ENCODE measurements at regions not wholly inside any gene's neighbourhood (a gene's known extent, or its start where the extent isn't known, plus 50 kb on each side); places are given as distances from the start of the nearest gene placed in this dataset.

DNA sequence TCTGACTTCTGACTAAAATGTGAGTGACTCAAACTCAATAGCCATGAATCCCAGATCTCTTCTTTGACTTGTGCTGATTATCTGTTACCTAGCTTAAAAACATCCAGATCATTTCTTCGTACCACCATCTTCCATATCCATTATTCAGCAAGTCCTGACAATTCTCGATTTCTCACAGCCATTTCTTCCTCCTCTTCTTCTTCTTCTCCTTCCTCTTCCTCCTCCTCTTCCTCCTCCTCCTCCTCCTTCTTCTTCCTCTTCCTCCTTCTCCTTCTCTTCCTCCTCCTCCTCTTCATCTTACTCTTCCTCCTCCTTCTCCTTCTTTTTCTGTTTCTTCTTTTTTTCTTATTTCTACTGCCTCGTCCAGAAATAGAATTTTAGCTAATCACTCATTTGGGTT, 77.0 kb upstream of the MAP1B start:
- in situ Hi-C loops (cut with HindIII; ENCODE audit: low sequenced_read_pairs): no loop called here

DNA sequence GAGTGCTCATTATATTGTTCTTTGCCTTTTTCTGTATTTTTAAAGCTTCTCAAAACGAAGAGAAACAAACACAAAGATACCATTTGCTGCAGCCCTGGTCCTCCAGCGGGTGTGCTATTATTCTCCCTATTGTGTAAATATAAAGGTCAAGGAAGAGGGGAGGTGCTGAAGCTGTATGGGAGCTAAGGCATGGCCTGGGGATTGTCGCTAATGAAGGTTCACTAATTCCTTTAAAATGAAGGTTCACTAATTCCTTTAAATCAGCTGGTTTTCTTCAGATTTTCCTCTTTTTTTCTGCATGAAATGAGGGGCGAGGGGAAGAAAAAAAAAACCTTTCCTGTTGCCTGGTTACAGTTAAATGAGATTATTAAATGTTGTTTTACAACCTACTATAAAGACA, 74.5 kb upstream of the MAP1B start:
- in situ Hi-C loops (cut with HindIII; ENCODE audit: low sequenced_read_pairs): no loop called here

DNA sequence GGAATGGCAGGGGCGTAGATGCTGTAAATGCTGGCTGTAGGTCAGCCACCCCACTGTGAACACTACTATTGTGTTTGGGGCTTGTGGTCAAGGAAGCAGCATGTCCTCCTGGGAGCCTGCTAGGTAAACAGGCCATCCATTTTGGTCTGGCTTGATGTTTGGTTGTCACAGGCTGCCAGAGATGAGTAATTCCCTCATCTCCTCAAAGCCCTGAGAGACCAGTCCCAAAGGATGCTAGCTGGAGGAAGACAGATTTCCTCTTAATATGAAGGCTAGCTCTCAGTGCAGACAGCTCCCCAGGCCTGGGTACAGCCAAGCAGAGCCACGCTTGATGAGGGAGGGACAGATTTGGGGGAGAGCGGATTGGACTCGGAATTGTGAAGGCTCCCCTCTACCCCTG, 72.5 kb upstream of the MAP1B start:
- in situ Hi-C loops (cut with HindIII; ENCODE audit: low sequenced_read_pairs): no loop called here

DNA sequence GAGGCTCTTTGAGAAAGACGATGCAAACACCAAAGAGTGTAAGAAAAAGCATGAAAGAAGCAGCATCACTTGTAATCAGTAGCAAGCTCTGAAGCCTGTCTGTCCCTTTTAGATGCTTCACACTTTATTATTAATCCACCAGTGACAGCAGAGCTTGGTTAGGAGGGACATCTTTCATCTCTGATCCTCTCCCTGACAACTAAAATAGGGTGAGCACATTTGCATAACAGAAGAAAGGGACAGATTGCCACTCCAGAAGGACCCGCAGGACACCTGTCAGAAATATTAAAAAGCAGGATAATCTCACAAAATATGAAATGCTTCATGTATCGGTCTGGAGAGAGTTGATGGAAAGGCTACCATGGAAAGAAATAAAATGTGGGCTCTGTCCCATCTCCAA, 71.4 kb upstream of the MAP1B start:
- in situ Hi-C loops (cut with HindIII; ENCODE audit: low sequenced_read_pairs): no loop called here

DNA sequence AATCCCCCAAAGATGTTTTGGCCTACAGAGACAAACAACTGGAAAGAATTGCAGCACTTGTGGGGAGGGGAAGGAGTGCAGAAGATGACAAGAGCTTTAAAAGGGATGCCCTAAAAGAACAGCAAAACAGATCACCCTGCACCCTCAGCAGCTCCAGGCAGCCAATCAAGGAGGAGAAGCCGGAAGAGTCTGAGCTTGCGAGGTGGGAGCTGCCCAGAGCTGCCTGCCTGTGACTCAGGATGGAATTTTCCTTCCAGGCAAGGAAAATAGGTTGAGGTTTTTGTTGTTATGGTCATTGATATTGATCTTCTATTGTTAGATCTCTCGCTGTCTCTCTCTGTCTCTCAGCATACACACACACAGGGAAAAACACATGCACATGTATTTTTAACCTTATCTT, 70.3 kb upstream of the MAP1B start:
- in situ Hi-C loops (cut with HindIII; ENCODE audit: low sequenced_read_pairs): no loop called here

DNA sequence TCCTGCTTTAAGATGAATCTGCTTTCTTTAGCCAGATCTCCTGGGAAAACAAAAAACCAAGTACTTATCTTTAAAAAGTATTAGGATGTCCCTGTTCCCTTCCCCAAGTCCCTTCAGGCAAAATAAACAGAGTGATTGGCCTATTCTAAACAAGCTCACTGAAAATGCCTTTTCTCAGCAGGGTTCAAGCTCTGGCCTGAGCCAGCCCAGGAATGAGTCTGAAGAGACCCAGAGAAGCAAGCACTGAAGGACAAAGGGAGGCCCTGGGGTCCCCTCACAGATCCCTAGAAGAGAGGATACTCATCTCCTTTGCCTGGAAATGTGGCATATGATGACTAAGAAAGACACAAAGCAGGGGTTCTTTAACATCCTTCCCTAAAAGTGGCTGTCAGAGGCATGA, 66.8 kb upstream of the MAP1B start:
- in situ Hi-C loops (cut with HindIII; ENCODE audit: low sequenced_read_pairs): no loop called here

DNA sequence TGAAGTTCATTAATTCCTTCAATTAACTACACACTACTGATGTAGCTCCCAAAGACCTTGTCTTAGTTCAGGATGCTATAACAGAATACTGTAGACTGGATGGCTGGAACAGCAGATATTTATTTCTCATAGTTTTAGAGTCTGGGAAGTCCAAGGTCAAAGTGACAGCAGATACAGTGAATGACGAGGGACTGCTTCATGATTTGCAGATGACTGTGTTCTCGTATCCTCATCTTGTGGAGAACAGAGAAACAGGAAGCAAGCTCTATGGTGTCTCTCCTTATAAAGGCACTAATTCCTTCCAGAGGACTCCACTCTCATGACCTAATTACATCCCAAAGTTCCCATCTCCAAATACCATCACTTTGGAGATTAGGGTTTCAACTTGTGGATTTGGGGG, 65.6 kb upstream of the MAP1B start:
- in situ Hi-C loops (cut with HindIII; ENCODE audit: low sequenced_read_pairs): no loop called here

DNA sequence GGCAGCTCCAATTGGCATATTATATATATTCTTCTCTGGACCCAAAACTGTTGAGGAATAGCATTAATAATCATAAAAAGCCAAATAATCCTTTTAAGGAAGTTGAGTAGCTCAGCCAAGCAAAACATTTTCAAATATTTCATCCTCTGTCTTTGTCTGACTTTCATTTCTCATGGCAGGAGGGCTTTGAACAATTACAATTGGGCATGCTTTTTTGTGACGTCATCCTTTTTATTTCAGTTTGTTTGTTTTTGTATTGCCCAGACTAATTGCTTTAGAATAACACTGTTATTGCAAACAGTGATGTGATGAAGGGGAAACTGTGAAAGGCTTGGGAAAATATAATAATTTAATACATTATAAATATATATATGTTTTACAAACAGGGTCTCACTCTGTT, 65.2 kb upstream of the MAP1B start:
- in situ Hi-C loops (cut with HindIII; ENCODE audit: low sequenced_read_pairs): no loop called here

DNA sequence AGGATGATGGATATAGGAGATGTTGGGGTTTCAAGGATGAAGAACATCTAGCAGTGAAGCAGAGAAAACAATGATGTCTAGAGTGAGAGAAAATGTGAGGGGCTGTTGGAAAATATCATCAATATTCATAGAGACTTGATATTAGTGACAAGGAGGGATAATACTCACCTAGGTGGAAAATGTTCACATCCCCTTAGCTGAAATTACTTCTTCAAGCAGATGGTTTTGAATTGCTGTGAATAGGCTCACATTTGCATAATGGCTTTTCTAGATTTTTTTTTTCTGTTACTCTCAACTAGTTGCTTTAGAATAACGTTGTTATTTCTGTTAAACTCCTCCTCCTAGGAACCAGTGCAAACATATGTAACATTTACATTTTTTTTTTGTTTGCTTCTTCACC, 61.6 kb upstream of the MAP1B start:
- in situ Hi-C loops (cut with HindIII; ENCODE audit: low sequenced_read_pairs): no loop called here

DNA sequence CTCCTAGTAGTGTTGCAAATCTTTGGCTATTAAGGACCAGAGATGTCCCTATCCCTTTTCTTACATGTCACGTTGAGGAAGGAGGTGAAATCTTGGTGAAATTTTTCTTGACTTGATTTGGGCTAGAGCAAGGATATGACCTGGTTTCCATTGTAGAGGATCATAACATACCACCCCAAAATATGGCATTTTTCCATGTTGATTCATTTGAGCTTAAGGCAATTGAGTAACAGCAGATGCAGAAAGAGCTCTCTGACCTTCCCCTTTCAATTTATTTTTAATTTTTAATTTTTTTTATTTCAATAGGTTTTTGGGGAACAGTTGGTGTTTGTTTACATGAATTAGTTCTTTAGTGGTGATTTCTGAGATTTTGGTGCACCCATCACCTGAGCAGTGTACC, 61.2 kb upstream of the MAP1B start:
- in situ Hi-C loops (cut with HindIII; ENCODE audit: low sequenced_read_pairs): no loop called here

DNA sequence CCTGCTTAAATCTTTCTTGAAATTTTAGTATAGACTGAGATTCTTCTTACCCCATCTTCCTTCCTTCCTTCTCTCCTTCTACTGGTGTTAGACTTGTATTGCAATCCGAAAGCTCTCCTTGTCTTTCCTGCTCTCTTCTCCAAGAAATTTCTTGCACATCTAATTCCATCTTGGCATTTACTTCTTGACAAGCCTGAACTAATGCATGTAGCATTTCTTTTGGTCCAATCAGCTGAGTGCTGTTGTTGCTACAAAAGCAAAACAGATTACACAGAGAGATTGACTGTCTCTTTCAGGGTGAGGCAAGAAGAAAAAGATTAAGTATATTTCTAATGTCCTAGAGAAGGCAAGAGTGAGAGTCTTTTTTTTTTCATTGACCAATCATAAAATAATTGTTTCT, 51.6 kb upstream of the MAP1B start:
- in situ Hi-C loops (cut with HindIII; ENCODE audit: low sequenced_read_pairs): no loop called here

Measured in endothelial cell of hepatic sinusoid (primary cell).